ENCODE measurements at regions not wholly inside any gene's neighbourhood (a gene's known extent, or its start where the extent isn't known, plus 50 kb on each side); places are given as distances from the start of the nearest gene placed in this dataset.

DNA sequence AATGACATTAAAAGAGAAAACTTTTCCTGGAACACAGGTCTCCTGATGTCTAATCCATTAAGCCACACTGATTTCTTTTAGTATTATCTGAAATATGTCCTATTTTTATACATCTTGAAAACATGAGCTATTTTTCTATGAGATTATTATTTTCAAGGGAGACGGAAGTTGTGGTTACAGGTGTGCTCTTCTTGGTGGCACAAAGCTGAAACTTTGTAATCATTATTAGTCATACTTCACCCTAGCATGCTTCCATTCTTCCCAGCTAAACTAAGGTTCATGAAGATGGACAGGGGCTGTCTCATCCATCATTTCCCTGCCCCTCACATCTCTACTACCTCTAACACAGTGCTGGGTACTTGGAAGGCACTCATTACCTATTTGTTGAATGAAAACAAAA lies 85.6 kb upstream of the POU1F1 start:
- H3K4me2 ChIP-seq (ENCODE audit: insufficient read depth, low read length, poor library complexity, severe bottlenecking): no peak overlapping the region
- H2BK5ac ChIP-seq (ENCODE audit: low read length): no peak overlapping the region
- H4K8ac ChIP-seq (ENCODE audit: low read depth, low read length): no peak overlapping the region
- no peaks in the 10 kb centered on the region for H3K27me3 ChIP-seq (ENCODE audit: control insufficient read depth in 3 of 3, insufficient read depth in 3 of 3, low read depth in 1 of 3, low read length in 3 of 3)
- no peaks in the 10 kb centered on the region for H3K79me1 ChIP-seq (ENCODE audit: low read depth, low read length)
- H2BK120ac ChIP-seq (ENCODE audit: low read depth, low read length): no peak overlapping the region
- H2AK5ac ChIP-seq (ENCODE audit: low read depth, low read length): no peak overlapping the region
- no peak overlapping the region for H3K23ac ChIP-seq (ENCODE audit: low read depth, low read length, poor library complexity)
- H3K18ac ChIP-seq (ENCODE audit: low read length): no peak overlapping the region
- no peaks in the 10 kb centered on the region for H3K4me1 ChIP-seq (ENCODE audit: control insufficient read depth in 2 of 2, insufficient read depth in 1 of 2, low read depth in 1 of 2, low read length in 2 of 2)
- no peak for DNase-seq (ENCODE audit: low spot score)
- H2BK12ac ChIP-seq (ENCODE audit: low read length): no peak overlapping the region
- H3K36me3 ChIP-seq (replicated peaks in 1 of 2; ENCODE audit: control insufficient read depth in 2 of 2, insufficient read depth in 2 of 2, low read length in 2 of 2): no peaks in the 10 kb centered on the region
- no peak overlapping the region for H2AFZ ChIP-seq (ENCODE audit: low read length)
- no peaks in the 10 kb centered on the region for H3K9me3 ChIP-seq (replicated peaks in 1 of 2; ENCODE audit: control insufficient read depth in 2 of 2, insufficient read depth in 1 of 2, low read depth in 1 of 2, low read length in 2 of 2)
- no peak overlapping the region for H3K4ac ChIP-seq (ENCODE audit: low read length)
- H4K91ac ChIP-seq (ENCODE audit: low read depth, low read length, poor library complexity): no peak overlapping the region
- no peak overlapping the region for H3K14ac ChIP-seq (ENCODE audit: low read length)
- H3K9ac ChIP-seq (ENCODE audit: low read depth, low read length, poor library complexity): no peak overlapping the region
- WGBS, 2 donors (ENCODE audit: extremely low coverage in 2 of 2, insufficient read length in 2 of 2, insufficient replicate concordance in 1 of 2): no CpG with 5 or more reads among the region's 1 CpG
- H3K27ac ChIP-seq (replicated peaks; ENCODE audit: low read length): no peak overlapping the region
- no peak overlapping the region for H2BK15ac ChIP-seq (ENCODE audit: low read length)
- H3K4me3 ChIP-seq (ENCODE audit: low read length in 2 of 2): no peak overlapping the region

DNA sequence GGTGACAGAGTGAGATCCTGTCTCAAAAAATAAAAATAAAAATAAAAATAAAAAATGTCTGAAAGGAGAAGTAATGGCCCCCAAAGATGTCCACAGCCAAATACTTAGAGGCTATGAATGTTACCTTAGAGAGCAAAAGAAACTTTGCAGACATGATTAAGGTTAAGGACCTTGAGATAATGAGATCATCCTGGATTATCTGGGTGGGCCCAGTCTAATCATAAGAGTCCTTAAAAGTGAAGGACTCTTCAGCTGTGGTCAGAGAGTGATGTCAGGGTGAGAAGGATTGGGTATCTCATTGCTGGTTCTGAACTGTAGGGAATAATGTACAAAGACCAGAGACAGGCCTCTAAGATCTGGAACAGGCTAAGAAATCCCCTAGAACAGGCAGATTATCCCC lies 84.9 kb upstream of the POU1F1 start:
- no peak overlapping the region for H2BK120ac ChIP-seq (ENCODE audit: low read depth, low read length)
- H2AFZ ChIP-seq (ENCODE audit: low read length): no peak overlapping the region
- no peak overlapping the region for H3K14ac ChIP-seq (ENCODE audit: low read length)
- no peak overlapping the region for H3K4me2 ChIP-seq (ENCODE audit: insufficient read depth, low read length, poor library complexity, severe bottlenecking)
- no peak overlapping the region for H3K9ac ChIP-seq (ENCODE audit: low read depth, low read length, poor library complexity)
- no peak overlapping the region for H2BK12ac ChIP-seq (ENCODE audit: low read length)
- H3K27me3 ChIP-seq (ENCODE audit: control insufficient read depth in 3 of 3, insufficient read depth in 3 of 3, low read depth in 1 of 3, low read length in 3 of 3): no peaks in the 10 kb centered on the region
- no peak overlapping the region for H3K4ac ChIP-seq (ENCODE audit: low read length)
- H3K27ac ChIP-seq (replicated peaks; ENCODE audit: low read length): no peak overlapping the region
- H3K36me3 ChIP-seq (replicated peaks in 1 of 2; ENCODE audit: control insufficient read depth in 2 of 2, insufficient read depth in 2 of 2, low read length in 2 of 2): no peaks in the 10 kb centered on the region
- H3K18ac ChIP-seq (ENCODE audit: low read length): no peak overlapping the region
- no peaks in the 10 kb centered on the region for H3K9me3 ChIP-seq (replicated peaks in 1 of 2; ENCODE audit: control insufficient read depth in 2 of 2, insufficient read depth in 1 of 2, low read depth in 1 of 2, low read length in 2 of 2)
- H3K23ac ChIP-seq (ENCODE audit: low read depth, low read length, poor library complexity): no peak overlapping the region
- no peaks in the 10 kb centered on the region for H3K4me1 ChIP-seq (ENCODE audit: control insufficient read depth in 2 of 2, insufficient read depth in 1 of 2, low read depth in 1 of 2, low read length in 2 of 2)
- no peak overlapping the region for H2BK15ac ChIP-seq (ENCODE audit: low read length)
- no peak overlapping the region for H3K4me3 ChIP-seq (ENCODE audit: low read length in 2 of 2)
- H2AK5ac ChIP-seq (ENCODE audit: low read depth, low read length): no peak overlapping the region
- H4K91ac ChIP-seq (ENCODE audit: low read depth, low read length, poor library complexity): no peak overlapping the region
- H3K79me1 ChIP-seq (ENCODE audit: low read depth, low read length): no peaks in the 10 kb centered on the region
- DNase-seq (ENCODE audit: low spot score): no peak
- H4K8ac ChIP-seq (ENCODE audit: low read depth, low read length): no peak overlapping the region
- no peak overlapping the region for H2BK5ac ChIP-seq (ENCODE audit: low read length)

DNA sequence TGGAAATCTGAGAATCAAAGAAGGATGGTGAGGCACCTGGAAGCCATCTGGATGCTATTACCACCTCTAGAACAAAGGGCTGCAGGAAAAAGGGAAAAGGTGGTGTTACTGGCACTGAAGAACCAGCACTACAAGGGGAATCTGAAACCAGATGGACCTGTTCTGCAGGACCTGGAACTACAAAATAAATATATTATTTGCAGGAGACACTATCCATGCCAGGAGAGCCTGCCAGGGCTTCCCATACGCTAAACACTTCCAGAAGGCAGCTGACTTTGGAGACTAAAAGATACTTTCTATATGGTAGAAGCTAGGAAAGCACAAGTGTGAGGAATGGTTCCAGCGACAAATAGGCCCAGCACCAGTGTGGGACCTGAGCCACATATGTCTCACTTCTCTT lies 83.4 kb upstream of the POU1F1 start:
- Histone ChIP-seq H4K91ac (ENCODE audit: low read depth, low read length, poor library complexity) (no peak overlapping the region), H2BK15ac (ENCODE audit: low read length) (no peak overlapping the region), H3K4me1 (ENCODE audit: control insufficient read depth in 2 of 2, insufficient read depth in 1 of 2, low read depth in 1 of 2, low read length in 2 of 2) (no peaks in the 10 kb centered on the region), H3K4me2 (ENCODE audit: insufficient read depth, low read length, poor library complexity, severe bottlenecking) (no peak overlapping the region), H3K36me3 (replicated peaks in 1 of 2; ENCODE audit: control insufficient read depth in 2 of 2, insufficient read depth in 2 of 2, low read length in 2 of 2) (no peaks in the 10 kb centered on the region), H2BK12ac (ENCODE audit: low read length) (no peak overlapping the region), H3K9me3 (replicated peaks in 1 of 2; ENCODE audit: control insufficient read depth in 2 of 2, insufficient read depth in 1 of 2, low read depth in 1 of 2, low read length in 2 of 2) (no peaks in the 10 kb centered on the region), H2AK5ac (ENCODE audit: low read depth, low read length) (no peak overlapping the region), H2BK120ac (ENCODE audit: low read depth, low read length) (no peak overlapping the region), H2BK5ac (ENCODE audit: low read length) (no peak overlapping the region), H4K8ac (ENCODE audit: low read depth, low read length) (no peak overlapping the region), H3K4ac (ENCODE audit: low read length) (no peak overlapping the region), H3K18ac (ENCODE audit: low read length) (no peak overlapping the region), H3K9ac (ENCODE audit: low read depth, low read length, poor library complexity) (no peak overlapping the region), H3K4me3 (ENCODE audit: low read length in 2 of 2) (no peak overlapping the region), H2AFZ (ENCODE audit: low read length) (no peak overlapping the region), H3K14ac (ENCODE audit: low read length) (no peak overlapping the region), H3K27me3 (ENCODE audit: control insufficient read depth in 3 of 3, insufficient read depth in 3 of 3, low read depth in 1 of 3, low read length in 3 of 3) (no peaks in the 10 kb centered on the region), H3K27ac (replicated peaks; ENCODE audit: low read length) (no peak overlapping the region), H3K79me1 (ENCODE audit: low read depth, low read length) (no peaks in the 10 kb centered on the region), H3K23ac (ENCODE audit: low read depth, low read length, poor library complexity) (no peak overlapping the region)
- DNase-seq (ENCODE audit: low spot score): no peak
- WGBS, 2 donors (ENCODE audit: extremely low coverage in 2 of 2, insufficient read length in 2 of 2, insufficient replicate concordance in 1 of 2): no CpG with 5 or more reads among the region's 2 CpGs

DNA sequence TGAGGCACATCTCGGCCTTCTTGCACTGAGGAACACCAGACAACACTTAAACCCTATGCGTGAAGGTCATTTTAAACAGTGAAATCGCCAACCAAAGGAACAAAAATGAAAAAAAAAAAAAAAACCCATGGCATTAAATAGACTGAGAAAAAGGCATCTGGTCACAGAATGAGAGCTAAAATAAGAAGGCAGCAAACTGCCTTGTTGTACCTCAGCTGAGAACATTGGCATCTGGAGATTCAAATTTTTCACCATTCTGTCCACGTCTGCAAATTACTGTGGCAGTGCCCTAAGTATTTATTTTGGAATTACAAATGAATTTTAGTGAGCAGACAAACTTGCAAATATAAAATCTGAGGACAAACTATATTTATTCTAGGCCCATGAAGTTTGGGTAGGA lies 82.6 kb upstream of the POU1F1 start:
- Histone ChIP-seq H2BK120ac (ENCODE audit: low read depth, low read length) (no peak overlapping the region), H3K4me1 (ENCODE audit: control insufficient read depth in 2 of 2, insufficient read depth in 1 of 2, low read depth in 1 of 2, low read length in 2 of 2) (no peaks in the 10 kb centered on the region), H3K14ac (ENCODE audit: low read length) (no peak overlapping the region), H3K9ac (ENCODE audit: low read depth, low read length, poor library complexity) (no peak overlapping the region), H3K79me1 (ENCODE audit: low read depth, low read length) (no peaks in the 10 kb centered on the region), H3K4me2 (ENCODE audit: insufficient read depth, low read length, poor library complexity, severe bottlenecking) (no peak overlapping the region), H4K91ac (ENCODE audit: low read depth, low read length, poor library complexity) (no peak overlapping the region), H3K4me3 (ENCODE audit: low read length in 2 of 2) (no peak overlapping the region), H3K36me3 (replicated peaks in 1 of 2; ENCODE audit: control insufficient read depth in 2 of 2, insufficient read depth in 2 of 2, low read length in 2 of 2) (no peaks in the 10 kb centered on the region), H3K23ac (ENCODE audit: low read depth, low read length, poor library complexity) (no peak overlapping the region), H2BK15ac (ENCODE audit: low read length) (no peak overlapping the region), H3K9me3 (replicated peaks in 1 of 2; ENCODE audit: control insufficient read depth in 2 of 2, insufficient read depth in 1 of 2, low read depth in 1 of 2, low read length in 2 of 2) (no peaks in the 10 kb centered on the region), H4K8ac (ENCODE audit: low read depth, low read length) (no peak overlapping the region), H3K4ac (ENCODE audit: low read length) (no peak overlapping the region), H3K27ac (replicated peaks; ENCODE audit: low read length) (no peak overlapping the region), H2AK5ac (ENCODE audit: low read depth, low read length) (no peak overlapping the region), H3K18ac (ENCODE audit: low read length) (no peak overlapping the region), H3K27me3 (ENCODE audit: control insufficient read depth in 3 of 3, insufficient read depth in 3 of 3, low read depth in 1 of 3, low read length in 3 of 3) (no peaks in the 10 kb centered on the region), H2BK5ac (ENCODE audit: low read length) (no peak overlapping the region), H2BK12ac (ENCODE audit: low read length) (no peak overlapping the region), H2AFZ (ENCODE audit: low read length) (no peak overlapping the region)
- no peak for DNase-seq (ENCODE audit: low spot score)
- no CpG with 5 or more reads among the region's 4 CpGs for WGBS, 2 donors (ENCODE audit: extremely low coverage in 2 of 2, insufficient read length in 2 of 2, insufficient replicate concordance in 1 of 2)
